SK-N-SH (cell line): ENCODE measurements at regions not wholly inside any gene's neighbourhood (a gene's known extent, or its start where the extent isn't known, plus 50 kb on each side); places are given as distances from the start of the nearest gene placed in this dataset.

Experiments
- CTCF ChIA-PET: fragments of 300-600, 350-600 bp; formaldehyde crosslinking; extraction: SDS; loops from one replicate; lab custom pipeline; 2021; lab: Yijun Ruan, JAX
- POLR2A ChIA-PET: fragments of 350-600 bp; sonication (Branson Sonifier 250); formaldehyde crosslinking; extraction: SDS; loops from one replicate; lab custom pipeline; 2020; ENCODE audit warnings: antibody characterized with exemption, inconsistent platforms; lab: Yijun Ruan, JAX
- DNase-seq: peaks from one replicate; pipeline ENCODE4 v3.0.0; 2012
- H2AFZ ChIP-seq: fragments of 200-600 bp; sonication (generic); 2 replicates; pipeline ENCODE4 v1.8.1; 2016; ENCODE audit warnings: antibody characterized with exemption, mild to moderate bottlenecking, low read depth
- H3F3A ChIP-seq: fragments of 200-600 bp; sonication (generic); replicated peaks from 2 replicates; pipeline ENCODE3; 2016; ENCODE audit warnings: antibody characterized with exemption, mild to moderate bottlenecking; ENCODE audit not compliant: insufficient read depth
- H3K27ac ChIP-seq, 2 experiments: fragments of 200-500 bp in 1 of 2; fragments of 200-600 bp in 1 of 2; sonication (Bioruptor generic) in 1 of 2; sonication (generic), shearing (Covaris generic) in 1 of 2; 2 replicates each; pipeline versions ENCODE4 v1.5.1 to v1.6.1; 2014 to 2016; ENCODE audit warnings: low read depth in 2 of 2, inconsistent platforms in 1 of 2, low read length in 1 of 2, mild to moderate bottlenecking in 1 of 2, mixed read lengths in 1 of 2
- H3K27me3 ChIP-seq: fragments of 200-600 bp; sonication (generic), shearing (Covaris generic); 2 replicates; pipeline ENCODE4 v1.6.1; 2016; ENCODE audit warnings: mixed run types; ENCODE audit not compliant: insufficient read depth
- H3K36me3 ChIP-seq, 2 experiments: fragments of 200-500 bp in 1 of 2; fragments of 200-600 bp in 1 of 2; sonication (Bioruptor generic) in 1 of 2; sonication (generic) in 1 of 2; replicated peaks in 1 of 2; 2 replicates each; pipeline versions ENCODE3 to v1.5.1; 2014 to 2016; ENCODE audit warnings: low read length in 1 of 2, mild to moderate bottlenecking in 1 of 2; ENCODE audit not compliant: insufficient read depth in 2 of 2, control insufficient read depth in 1 of 2
- H3K4me1 ChIP-seq, 2 experiments: fragments of 200-500 bp in 1 of 2; fragments of 200-600 bp in 1 of 2; sonication (Bioruptor generic) in 1 of 2; sonication (generic), shearing (Covaris generic) in 1 of 2; 2 replicates each; pipeline versions ENCODE4 v1.5.1 to v1.6.1; 2014 to 2016; ENCODE audit warnings: low read depth in 1 of 2, low read length in 1 of 2, mixed run types in 1 of 2; ENCODE audit not compliant: insufficient read depth in 2 of 2, control insufficient read depth in 1 of 2
- H3K4me2 ChIP-seq: fragments of 200-600 bp; sonication (generic), shearing (Covaris generic); 2 replicates; pipeline ENCODE4 v1.6.1; 2017; ENCODE audit warnings: mixed run types
- H3K4me3 ChIP-seq, 2 experiments: fragments of 200-500 bp in 1 of 2; fragments of 200-600 bp in 1 of 2; sonication (Bioruptor generic) in 1 of 2; sonication (generic), shearing (Covaris generic) in 1 of 2; 2 replicates each; pipeline versions ENCODE4 v1.5.1 to v1.8.1; 2014 to 2016; ENCODE audit warnings: low read depth in 2 of 2, inconsistent platforms in 1 of 2, low read length in 1 of 2, mild to moderate bottlenecking in 1 of 2, mixed read lengths in 1 of 2, moderate library complexity in 1 of 2
- H3K79me2 ChIP-seq: fragments of 200-600 bp; sonication (generic); 2 replicates; pipeline ENCODE4 v1.8.1; 2017; ENCODE audit warnings: mild to moderate bottlenecking; ENCODE audit not compliant: insufficient read depth
- H3K9ac ChIP-seq: fragments of 200-600 bp; sonication (generic); 2 replicates; pipeline ENCODE4 v1.6.1; 2017; ENCODE audit warnings: mixed run types
- H3K9me2 ChIP-seq: fragments of 200-600 bp; sonication (generic); 2 replicates; pipeline ENCODE4 v1.6.1; 2017; ENCODE audit warnings: mixed run types
- H3K9me3 ChIP-seq: fragments of 200-600 bp; sonication (generic); 2 replicates; pipeline ENCODE4 v1.6.1; 2017; ENCODE audit warnings: mixed run types, mild to moderate bottlenecking, moderate library complexity
- H4K20me1 ChIP-seq: fragments of 200-600 bp; sonication (generic); 2 replicates; pipeline ENCODE4 v1.6.1; 2017; ENCODE audit warnings: mild to moderate bottlenecking, mixed run types; ENCODE audit not compliant: insufficient read depth
- CHD2 ChIP-seq: fragments of 150-350 bp; IDR thresholded peaks from 2 replicates; pipeline ENCODE4 v1.6.1; 2018; ENCODE audit warnings: low read length; ENCODE audit not compliant: partially characterized antibody
- ELF1 ChIP-seq: IDR thresholded peaks from 2 replicates; pipeline ENCODE4 v1.4.0; 2012
- FOXJ3 ChIP-seq: sonication (generic); formaldehyde crosslinking; IDR thresholded peaks from 2 replicates; pipeline ENCODE4 v1.5.1; 2020; ENCODE audit warnings: mild to moderate bottlenecking, missing genetic modification reagents
- GABPA ChIP-seq: IDR thresholded peaks from 2 replicates; pipeline ENCODE4 v1.4.0; 2012; ENCODE audit warnings: low read depth, mild to moderate bottlenecking
- MEF2A ChIP-seq: IDR thresholded peaks from 2 replicates; pipeline ENCODE4 v1.4.0; 2012; ENCODE audit warnings: low read depth, borderline replicate concordance
- NFIC ChIP-seq: IDR thresholded peaks from 2 replicates; pipeline ENCODE4 v1.4.0; 2012; ENCODE audit warnings: borderline replicate concordance
- SMC3 ChIP-seq: IDR thresholded peaks from 2 replicates; pipeline ENCODE4 v1.6.1; 2012; ENCODE audit warnings: low read depth, low read length, improper control_type of control experiment
- TCF12 ChIP-seq: IDR thresholded peaks from 2 replicates; pipeline ENCODE4 v1.4.0; 2012
- WGBS: methylation state at CpG from one replicate; pipeline ENCODE4 v1.1.6; 2017; ENCODE audit warnings: low lambda C conversion rate; 5-methylcytosine and 5-hydroxymethylcytosine counted together
- TF ChIP-seq, protein P1 (sequence below): IDR thresholded peaks from 2 replicates; pipeline ENCODE4 v1.4.0; 2012; ENCODE audit warnings: low read depth, borderline replicate concordance
- TF ChIP-seq, protein P2 (sequence below): IDR thresholded peaks from 2 replicates; pipeline ENCODE4 v1.4.0; 2012; ENCODE audit warnings: low read depth, borderline replicate concordance

DNA sequence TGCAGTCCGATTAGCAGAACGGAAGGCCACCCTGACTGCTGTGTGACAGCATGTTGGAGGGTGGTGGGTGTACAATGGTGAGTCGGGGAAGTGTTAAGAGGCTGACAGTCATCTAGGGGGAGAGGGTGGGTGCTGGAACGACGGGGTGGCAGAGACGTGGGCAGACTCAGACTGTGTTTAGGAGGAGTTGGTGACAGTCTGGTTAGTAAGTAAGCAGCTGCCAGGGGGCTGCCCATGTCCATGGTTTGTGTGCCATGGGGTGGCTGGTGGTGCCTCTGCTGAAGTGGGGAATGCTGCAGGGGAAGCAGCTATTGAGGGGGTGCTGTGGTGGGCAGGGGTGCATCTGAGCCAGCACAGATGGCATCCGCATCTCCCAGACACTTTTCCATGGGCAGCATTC is 51.3 kb upstream of the BOD1 start:
- H3K4me2 ChIP-seq: no peak overlapping the region
- POLR2A ChIA-PET: no interaction called here

DNA sequence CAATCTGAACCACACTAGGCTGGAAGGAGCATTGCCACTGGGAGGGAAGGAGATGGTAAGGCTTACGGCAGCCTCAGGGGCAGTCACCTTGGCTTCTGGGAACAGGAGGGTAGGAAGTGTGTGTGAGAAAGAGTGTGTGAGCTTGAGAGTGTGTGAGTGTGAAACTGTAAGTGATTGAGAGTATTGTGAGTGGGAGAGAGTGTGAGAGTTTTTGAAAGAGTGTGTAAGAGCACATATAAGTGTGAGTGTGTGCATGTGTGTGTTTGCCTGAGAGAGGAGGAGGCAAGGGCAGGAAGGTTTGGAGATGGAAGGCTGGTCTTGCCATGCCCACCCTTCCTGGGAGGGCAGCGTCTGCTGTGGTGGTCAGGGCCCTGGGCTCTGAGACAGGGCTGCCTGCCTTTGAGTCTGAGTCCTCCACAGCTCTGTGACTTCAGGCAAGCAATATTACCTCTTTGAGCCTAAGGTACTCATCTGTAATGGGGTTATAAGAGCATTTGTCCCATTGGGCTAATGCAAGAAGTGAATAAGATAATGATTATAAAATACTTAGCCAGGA is 51.9 kb upstream of the BOD1 start:
- ChIA-PET POLR2A (no interaction called here), CTCF (no interaction called here)
- TF ChIP-seq CHD2: no peak
- TF ChIP-seq GABPA: no peak
- TF ChIP-seq, protein P1, sequence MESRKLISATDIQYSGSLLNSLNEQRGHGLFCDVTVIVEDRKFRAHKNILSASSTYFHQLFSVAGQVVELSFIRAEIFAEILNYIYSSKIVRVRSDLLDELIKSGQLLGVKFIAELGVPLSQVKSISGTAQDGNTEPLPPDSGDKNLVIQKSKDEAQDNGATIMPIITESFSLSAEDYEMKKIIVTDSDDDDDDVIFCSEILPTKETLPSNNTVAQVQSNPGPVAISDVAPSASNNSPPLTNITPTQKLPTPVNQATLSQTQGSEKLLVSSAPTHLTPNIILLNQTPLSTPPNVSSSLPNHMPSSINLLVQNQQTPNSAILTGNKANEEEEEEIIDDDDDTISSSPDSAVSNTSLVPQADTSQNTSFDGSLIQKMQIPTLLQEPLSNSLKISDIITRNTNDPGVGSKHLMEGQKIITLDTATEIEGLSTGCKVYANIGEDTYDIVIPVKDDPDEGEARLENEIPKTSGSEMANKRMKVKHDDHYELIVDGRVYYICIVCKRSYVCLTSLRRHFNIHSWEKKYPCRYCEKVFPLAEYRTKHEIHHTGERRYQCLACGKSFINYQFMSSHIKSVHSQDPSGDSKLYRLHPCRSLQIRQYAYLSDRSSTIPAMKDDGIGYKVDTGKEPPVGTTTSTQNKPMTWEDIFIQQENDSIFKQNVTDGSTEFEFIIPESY: no peak
- TF ChIP-seq TCF12: no peak
- TF ChIP-seq, protein P2, sequence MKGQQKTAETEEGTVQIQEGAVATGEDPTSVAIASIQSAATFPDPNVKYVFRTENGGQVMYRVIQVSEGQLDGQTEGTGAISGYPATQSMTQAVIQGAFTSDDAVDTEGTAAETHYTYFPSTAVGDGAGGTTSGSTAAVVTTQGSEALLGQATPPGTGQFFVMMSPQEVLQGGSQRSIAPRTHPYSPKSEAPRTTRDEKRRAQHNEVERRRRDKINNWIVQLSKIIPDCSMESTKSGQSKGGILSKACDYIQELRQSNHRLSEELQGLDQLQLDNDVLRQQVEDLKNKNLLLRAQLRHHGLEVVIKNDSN: no peak
- no peak overlapping the region for H2AFZ ChIP-seq
- WGBS: 71% methylated on average over 2 of the region's 2 CpGs
- DNase-seq: no peak
- no peaks in the 10 kb centered on the region for H4K20me1 ChIP-seq
- no peak overlapping the region for H3K27ac ChIP-seq
- H3K4me3 ChIP-seq: no peak overlapping the region
- H3K9me2 ChIP-seq: no peaks in the 10 kb centered on the region
- H3K79me2 ChIP-seq: no peaks in the 10 kb centered on the region
- H3K9me3 ChIP-seq: no peaks in the 10 kb centered on the region
- no peaks in the 10 kb centered on the region for H3K27me3 ChIP-seq
- no peak overlapping the region for H3K9ac ChIP-seq
- no peak overlapping the region for H3K4me2 ChIP-seq
- H3K36me3 ChIP-seq: no peaks in the 10 kb centered on the region
- H3K4me1 ChIP-seq: peaks cover 6 to 16% of the 10 kb centered on the region in 2 experiments
- no peaks in the 10 kb centered on the region for H3F3A ChIP-seq

More for the DNA sequence above, 51.3 kb upstream of the BOD1 start:
- H3K9me3 ChIP-seq: no peaks in the 10 kb centered on the region
- H3K9ac ChIP-seq: no peak overlapping the region
- TF ChIP-seq FOXJ3 (CRISPR knock-in tag): no peak
- no peak for TF ChIP-seq MEF2A
- no peak for TF ChIP-seq ELF1
- TF ChIP-seq NFIC: no peak
- no peak for TF ChIP-seq SMC3
- TF ChIP-seq, all 33 proteins: peak for 0
- Histone ChIP-seq H3K4me1 (peaks cover 6 to 16% of the 10 kb centered on the region in 2 experiments), H3K36me3 (no peaks in the 10 kb centered on the region), H2AFZ (no peak overlapping the region), H4K20me1 (no peaks in the 10 kb centered on the region), H3F3A (no peaks in the 10 kb centered on the region), H3K79me2 (no peaks in the 10 kb centered on the region), H3K27ac (no peak overlapping the region), H3K27me3 (no peaks in the 10 kb centered on the region), H3K4me3 (no peak overlapping the region), H3K9me2 (no peaks in the 10 kb centered on the region)
- CTCF ChIA-PET: no interaction called here
- no peak for DNase-seq
- WGBS: 45% methylated on average over 7 of the region's 7 CpGs
